Inflammatory macrophage (primary cell): ENCODE measurements at regions not wholly inside any gene's neighbourhood (a gene's known extent, or its start where the extent isn't known, plus 50 kb on each side); places are given as distances from the start of the nearest gene placed in this dataset.

ENCODE experiments used
- DNase-seq, 2 donors: peaks; one replicate each; pipeline ENCODE4 v3.0.0-alpha.2; 2020 to 2022

- DNase-seq, result no peak
Measured at GRCh38 chr9:631596-631995, 209.9 kb upstream of the DMRT1 start.

GRCh38 chr9:633461-633860 lies 208.0 kb upstream of the DMRT1 start:
- no peak for DNase-seq

- DNase-seq, result no peak
Measured at GRCh38 chr9:636931-637591, 204.4 kb upstream of the DMRT1 start.

- no peak for DNase-seq
Measured at GRCh38 chr9:638152-638551, 203.3 kb upstream of the DMRT1 start.

GRCh38 chr9:642014-642413 lies 199.5 kb upstream of the DMRT1 start:
- DNase-seq, result peak; percentile 14 to 35

GRCh38 chr9:643966-644365 lies 197.5 kb upstream of the DMRT1 start:
- peak in 1 of 2 donors; percentile 24 for DNase-seq

GRCh38 chr9:647522-647921 lies 194.0 kb upstream of the DMRT1 start:
- DNase-seq, result no peak

GRCh38 chr9:649128-650074 lies 192.1 kb upstream of the DMRT1 start:
- DNase-seq, result no peak

- peak; percentile 18 to 36 for DNase-seq
Measured at GRCh38 chr9:650362-650761, 191.1 kb upstream of the DMRT1 start.

- DNase-seq, result no peak
Measured at GRCh38 chr9:651371-651770, 190.1 kb upstream of the DMRT1 start.

GRCh38 chr9:652914-653313 lies 188.6 kb upstream of the DMRT1 start:
- peak; percentile 45 to 62 for DNase-seq

GRCh38 chr9:653421-653820 lies 188.1 kb upstream of the DMRT1 start:
- no peak for DNase-seq

- no peak for DNase-seq
Measured at GRCh38 chr9:653856-654387, 187.6 kb upstream of the DMRT1 start.

- DNase-seq, result no peak
Measured at GRCh38 chr9:655875-656274, 185.6 kb upstream of the DMRT1 start.

GRCh38 chr9:656926-657568 lies 184.4 kb upstream of the DMRT1 start:
- peak; percentile 34 to 51 for DNase-seq

- no peak for DNase-seq
Measured at GRCh38 chr9:659286-659685, 182.2 kb upstream of the DMRT1 start.

- no peak for DNase-seq
Measured at GRCh38 chr9:660227-660626, 181.3 kb upstream of the DMRT1 start.

GRCh38 chr9:663541-663940 lies 178.0 kb upstream of the DMRT1 start:
- DNase-seq, result no peak

GRCh38 chr9:665296-665695 lies 176.2 kb upstream of the DMRT1 start:
- DNase-seq, result no peak

- DNase-seq, result no peak
Measured at GRCh38 chr9:671997-672396, 169.5 kb upstream of the DMRT1 start.

- DNase-seq, result no peak
Measured at GRCh38 chr9:672851-673250, 168.6 kb upstream of the DMRT1 start.

- DNase-seq, result no peak
Measured at GRCh38 chr9:673264-673965, 168.1 kb upstream of the DMRT1 start.
